GM19023 (cell line): ENCODE measurements at regions not wholly inside any gene's neighbourhood (a gene's known extent, or its start where the extent isn't known, plus 50 kb on each side); places are given as distances from the start of the nearest gene placed in this dataset.
"Not testable (repeated sequence)": the region's sequence is repeated elsewhere in the genome, so short reads cannot be mapped to it uniquely, and the experiment has no call there.

ENCODE experiments used
- ATAC-seq: cut with Tn5 transposase; IDR thresholded peaks from one replicate; pipeline ENCODE4 v1.9.1; 2021; ENCODE audit warnings: mild to moderate bottlenecking, moderate library complexity; ENCODE audit not compliant: unreplicated experiment

DNA sequence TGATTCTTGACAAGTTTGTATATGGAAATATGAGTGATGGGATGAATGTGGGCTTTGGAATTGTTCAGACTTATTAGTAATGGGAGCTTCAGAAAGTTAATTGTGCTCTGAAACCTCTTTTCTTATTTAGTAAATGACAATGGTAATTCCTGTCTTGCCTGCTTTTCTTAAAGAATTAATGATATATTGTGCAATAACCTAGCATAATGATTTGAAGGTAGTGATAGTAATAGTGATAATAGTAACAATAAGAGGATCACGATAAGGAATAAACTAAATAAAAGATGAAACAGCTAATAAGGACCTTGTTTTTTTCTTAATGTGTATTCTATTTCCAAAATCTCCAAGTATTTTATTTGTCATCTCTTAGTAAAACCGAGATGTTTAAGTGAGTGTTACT, 245.0 kb upstream of the CPHXL start:
- no peak for ATAC-seq

DNA sequence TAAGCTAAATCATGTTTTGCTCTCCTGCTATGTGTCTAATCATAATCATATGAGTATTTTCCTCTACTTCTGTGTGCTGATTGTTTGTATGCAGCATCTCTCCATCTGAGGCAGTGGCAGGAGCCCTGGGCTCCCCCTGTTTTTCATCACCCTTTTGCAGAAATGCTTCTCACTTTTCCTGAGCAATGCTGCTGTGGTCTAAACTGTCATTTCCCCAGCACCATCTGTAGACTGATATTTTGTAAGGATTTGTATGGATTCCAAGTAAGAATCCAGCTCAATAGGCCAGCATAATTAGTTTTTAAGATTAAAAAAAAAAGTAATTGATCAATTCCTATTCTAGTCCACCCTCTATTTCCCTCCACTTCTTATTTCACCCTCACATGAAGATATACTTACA, 257.0 kb upstream of the CPHXL start:
- no peak for ATAC-seq

DNA sequence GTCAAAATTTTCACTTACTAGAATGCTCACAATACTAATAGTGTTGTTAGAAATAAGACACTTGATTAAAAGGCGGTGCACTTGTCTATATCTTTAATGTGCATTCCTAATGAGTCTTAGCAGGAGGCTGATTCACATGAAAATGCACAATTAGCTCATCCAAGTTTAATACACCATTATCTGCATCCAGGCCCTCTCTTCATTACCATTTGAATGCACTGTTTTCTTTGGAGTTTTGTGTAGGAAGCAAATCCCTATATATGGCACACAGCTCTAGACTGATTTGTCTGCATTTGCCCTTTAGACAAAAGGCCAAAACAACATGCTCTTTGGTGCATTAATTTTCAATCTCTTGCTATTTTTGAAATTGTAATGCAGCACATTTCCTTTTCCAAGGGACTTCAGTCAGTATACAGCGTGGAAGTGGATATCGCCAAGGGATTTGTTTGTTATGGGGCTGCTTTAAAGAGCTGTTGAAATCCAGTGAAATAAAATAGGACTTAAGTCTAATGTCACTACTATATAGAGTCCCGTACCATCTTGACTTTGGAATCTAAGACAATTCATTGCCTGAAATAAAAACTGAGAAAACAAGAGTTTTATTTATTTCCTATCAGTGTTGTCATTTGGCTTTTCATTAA, 257.6 kb upstream of the CPHXL start:
- ATAC-seq = no peak

DNA sequence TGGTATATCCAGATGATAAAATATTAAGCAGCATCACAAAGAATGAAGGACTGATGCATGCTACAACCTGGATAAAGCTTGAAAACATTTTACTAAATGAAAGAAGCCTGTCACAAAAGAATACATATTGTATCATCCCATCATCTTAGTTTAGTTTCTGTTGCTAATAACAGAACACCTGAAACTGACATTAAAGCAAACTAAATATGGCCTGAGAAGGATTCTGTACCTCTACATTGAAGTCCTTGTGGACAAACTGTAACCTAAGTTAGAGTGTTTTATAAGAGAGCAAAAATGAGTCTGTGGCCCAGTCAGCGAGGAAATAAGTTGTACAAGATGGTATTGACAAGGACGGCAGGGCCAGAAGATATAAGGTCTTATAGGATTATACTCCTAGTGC, 261.0 kb upstream of the CPHXL start:
- no peak for ATAC-seq

DNA sequence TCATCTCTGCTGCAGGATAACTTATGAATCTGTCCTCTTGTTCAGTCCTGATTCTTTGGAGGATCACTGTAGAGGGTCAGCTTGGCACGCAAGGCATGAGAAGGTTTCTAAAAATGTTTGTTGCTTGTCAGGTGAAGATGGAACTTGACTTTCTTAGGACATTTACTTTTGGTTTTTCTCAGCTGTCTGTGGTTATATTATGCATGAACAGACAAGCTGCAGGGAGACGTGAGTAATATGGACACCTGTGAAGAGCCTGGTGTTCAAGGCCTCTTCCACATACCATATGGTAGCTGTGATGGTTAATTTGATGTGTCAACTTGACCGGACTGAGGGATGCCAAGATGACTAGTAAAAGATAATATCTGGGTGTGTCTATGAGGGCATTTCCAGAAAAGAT, 270.2 kb upstream of the CPHXL start:
- no peak for ATAC-seq

DNA sequence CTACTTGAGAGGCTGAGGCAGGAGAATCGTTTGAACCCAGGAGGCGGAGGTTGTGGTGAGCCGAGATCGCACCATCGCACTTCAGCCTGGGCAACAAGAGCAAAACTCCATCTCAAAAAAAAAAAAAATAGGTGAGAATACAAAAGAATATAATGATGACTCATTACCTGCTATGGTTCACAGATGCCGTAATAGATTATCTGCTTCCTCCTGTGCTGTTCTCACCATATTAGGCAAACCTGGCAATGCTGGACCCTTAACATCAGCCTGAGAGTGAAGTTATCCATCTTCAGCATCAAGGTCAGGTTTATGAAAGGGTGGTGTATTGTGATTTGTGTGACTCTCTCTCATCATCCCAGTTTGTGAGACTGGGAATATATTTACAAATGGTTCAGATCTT, 271.3 kb upstream of the CPHXL start:
- ATAC-seq = no peak

DNA sequence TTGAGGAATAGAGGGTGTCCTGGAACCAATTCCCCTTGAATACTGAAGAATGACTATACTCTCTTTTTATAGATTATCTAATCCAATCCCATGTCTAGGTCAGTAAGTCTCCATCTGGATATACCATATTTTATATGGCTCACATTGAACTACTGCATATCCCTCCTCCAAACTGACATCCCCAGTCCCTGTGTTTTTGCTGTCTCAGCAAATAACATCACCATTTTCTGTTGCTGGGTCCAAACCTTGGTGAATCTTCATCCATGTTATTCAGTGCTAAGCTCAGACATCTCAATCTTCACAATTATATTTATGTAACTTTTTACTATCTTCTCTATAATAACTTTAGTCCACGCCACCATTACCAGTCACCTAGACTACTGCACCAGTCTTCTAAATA, 269.6 kb upstream of the CNTNAP4 start:
- ATAC-seq = no peak

DNA sequence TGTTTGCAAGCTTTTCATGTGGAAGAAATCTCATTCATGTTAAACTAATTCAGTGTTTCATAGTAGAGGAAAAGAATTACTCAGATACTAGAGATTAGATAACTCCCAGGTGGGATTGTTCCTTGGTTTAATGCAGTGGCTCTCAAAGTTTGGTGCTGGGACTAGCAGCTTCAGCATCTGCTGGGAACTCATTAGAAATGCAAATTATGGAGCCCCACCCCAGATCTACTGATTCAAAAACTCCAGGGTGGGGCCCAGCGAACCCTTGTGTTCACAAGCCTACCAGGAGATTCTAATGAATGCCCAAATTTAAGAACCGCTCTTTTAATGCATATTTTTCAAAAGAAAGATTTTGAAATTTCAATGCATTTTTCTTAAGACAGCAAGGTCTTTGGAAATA, 253.4 kb upstream of the CNTNAP4 start:
- no peak for ATAC-seq

DNA sequence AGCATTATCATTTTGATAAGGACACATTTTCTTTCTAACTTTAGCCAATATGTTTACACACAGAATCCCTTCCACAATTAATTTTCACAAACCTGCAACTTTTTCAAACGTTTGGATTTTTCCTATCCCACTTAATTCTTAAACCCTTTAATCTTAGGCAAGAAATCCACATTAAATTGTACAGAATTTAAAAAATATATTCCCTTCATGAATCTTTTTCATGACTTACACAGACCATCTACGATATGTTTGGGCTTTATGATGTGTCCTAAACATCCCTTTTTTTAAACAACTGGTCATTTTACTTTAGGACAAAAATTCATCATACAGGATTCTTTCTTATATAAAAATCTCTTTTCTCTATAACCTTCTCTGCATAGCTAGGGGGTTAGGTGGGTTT, 241.5 kb upstream of the CNTNAP4 start:
- no peak for ATAC-seq

DNA sequence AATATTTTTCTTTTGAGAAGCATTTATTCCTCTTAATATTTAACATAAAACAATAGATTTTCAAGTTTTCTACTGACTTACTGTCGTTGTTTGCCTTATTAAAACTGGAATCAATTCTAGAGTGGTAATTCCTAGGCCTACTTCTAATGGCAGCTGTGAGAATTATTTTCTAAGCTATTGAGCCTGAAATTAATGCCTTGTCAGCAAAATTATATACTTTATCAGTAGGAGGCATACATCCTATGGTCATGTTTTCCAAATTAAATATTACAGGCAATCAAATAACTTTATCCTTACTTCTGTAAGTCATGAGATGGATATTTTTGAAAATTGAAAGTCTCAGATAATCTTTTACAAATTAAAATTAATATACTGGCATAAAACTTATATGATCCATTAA, 239.1 kb upstream of the CNTNAP4 start:
- ATAC-seq = no peak

DNA sequence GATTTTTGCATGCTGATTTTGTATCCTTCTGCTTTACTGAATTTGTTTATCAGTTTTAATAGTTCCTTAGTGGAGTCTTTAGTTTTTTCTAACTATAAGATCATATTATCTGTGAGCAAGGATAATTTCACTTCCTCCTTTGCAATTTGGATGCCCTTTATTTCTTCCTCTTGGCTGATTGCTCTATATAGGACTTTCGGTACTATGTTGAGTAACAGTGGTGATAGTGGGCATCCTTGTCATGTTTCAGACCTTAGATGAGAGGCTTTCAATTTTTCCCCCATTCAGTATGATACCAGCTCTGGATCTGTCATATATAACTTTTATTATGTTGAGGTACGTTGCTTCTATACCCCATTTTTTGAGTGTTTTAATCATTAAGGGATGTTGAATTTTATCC, 224.5 kb upstream of the CNTNAP4 start:
- ATAC-seq = no peak

DNA sequence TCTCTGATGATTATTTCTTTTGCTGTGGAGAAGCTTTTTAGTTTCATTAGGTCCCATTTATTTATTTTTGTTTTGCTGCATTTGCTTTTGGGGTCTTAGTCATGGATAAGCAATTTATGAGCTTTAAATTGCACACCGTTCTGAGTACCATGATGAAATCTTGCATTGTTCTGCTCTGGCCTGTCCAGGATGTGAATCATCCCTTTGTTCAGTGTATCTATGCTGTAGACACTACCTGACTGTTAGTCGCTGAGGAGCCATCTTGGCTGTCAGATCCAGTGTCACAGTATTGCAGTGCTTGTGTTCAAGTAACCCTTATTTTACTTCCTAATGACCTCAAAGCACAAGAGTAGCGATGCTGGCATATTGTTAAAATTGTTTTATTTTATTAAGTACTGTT, 218.0 kb upstream of the CNTNAP4 start:
- ATAC-seq = no peak

DNA sequence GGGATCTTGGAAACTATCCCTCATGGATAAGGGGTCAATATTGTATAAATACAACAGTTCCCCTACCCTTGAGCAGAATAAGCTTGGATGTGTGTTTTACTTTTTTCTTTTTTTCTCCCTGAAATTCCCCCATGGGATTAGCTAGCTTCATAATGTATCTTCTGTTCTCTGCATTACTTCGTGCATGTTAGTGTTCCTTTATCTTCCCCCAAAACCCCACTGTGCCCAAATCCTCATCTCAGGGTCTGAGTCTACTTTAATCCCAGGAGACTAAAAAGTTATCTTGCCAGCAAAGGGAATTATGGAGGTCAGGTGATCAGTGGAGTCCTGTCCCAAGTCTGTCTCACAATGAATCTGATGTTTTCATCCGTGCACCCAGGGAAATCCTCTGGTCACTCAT, 217.5 kb upstream of the CNTNAP4 start:
- ATAC-seq = no peak

DNA sequence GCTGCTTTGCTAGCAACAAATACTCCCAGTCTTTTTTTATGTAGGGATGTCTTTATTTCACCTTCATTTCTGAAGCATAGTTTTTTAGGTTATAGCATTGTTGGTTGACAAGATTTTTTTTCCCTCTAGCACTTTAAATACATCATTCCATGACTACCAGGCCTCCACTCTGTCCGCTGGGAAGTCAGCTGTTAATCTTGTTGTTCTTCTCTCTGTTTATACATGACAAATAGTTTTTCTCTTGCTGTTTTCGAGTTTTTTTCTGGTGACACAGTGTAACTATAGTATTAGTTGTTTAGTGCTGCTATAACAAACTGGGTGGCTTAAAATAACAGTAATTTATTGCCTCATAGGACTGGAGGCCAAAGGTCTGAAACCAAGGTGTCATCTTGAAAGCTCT, 205.5 kb upstream of the CNTNAP4 start:
- ATAC-seq = no peak

DNA sequence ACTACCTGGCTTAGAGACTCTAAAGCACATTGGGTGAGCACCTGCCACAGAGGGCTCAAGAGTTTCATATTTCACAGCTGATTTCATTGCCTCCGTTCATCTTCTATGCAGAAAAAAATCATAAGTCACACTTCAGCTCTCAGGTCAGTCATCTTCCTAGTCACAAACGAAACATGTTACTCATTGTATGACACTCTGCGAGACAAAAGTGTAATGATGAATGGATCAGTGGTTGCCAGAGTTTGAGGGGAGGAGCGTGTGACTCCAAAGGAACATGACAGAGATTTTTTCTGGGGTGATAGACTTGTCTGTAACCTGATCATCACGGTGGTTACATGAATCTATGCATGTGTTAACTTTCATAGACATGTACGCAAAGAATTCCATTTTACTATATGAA, 195.2 kb upstream of the CNTNAP4 start:
- ATAC-seq = no peak

DNA sequence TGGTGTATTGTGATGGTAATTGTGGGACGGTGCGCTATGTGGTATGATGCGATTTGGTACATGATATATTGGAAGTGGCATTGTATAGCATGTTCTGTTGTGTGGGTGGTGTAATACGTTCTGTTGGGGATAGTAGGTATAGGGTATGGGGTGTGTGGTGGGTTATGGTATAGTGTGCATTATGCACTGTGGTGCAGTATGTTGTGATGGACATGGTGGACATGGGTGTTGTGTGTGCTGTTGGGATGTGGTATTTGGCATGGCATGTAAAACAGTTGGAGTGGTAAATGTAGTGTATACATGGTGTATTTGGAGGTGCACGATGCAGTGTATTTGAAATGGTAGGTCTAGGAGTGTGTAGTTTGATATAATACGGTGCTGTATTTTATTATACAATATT, 170.6 kb upstream of the CNTNAP4 start:
- ATAC-seq = no peak

DNA sequence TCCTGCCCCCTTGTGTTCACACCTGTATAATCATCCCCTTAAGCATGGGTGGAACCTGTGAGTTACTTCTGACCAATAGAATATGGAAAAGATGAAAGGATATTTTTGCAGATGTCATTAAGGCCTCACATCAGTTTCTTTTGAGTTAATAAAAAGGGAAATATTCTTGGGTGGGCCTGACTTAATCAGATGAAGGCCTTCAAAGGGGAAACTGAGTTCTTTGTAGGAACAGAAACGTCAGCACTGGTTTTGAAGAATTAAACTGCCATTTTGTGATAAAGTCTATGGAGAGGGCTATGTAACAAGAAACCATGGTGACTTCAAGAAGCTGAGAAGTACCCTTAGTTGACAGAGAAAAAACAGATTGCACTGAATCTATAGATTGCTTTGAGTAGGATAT, 168.7 kb upstream of the CNTNAP4 start:
- no peak for ATAC-seq

DNA sequence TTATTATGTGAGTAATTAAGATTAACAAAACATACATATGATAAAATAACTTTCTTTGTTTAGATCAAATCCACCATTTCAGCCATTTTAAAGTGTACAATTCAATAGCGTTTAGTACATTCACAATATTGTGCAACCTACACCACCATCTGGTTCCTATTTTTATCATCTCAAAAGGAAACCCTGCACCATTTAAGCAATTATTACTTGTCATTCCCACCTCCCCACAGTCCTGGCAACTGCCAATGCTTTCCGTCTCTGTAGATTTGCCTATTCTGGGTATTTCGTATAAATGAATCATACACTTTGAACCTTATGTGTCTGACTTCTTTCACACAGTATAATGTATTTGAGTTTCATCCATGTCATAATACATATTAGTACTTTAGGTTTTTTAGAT, 162.5 kb upstream of the CNTNAP4 start:
- ATAC-seq = no peak

DNA sequence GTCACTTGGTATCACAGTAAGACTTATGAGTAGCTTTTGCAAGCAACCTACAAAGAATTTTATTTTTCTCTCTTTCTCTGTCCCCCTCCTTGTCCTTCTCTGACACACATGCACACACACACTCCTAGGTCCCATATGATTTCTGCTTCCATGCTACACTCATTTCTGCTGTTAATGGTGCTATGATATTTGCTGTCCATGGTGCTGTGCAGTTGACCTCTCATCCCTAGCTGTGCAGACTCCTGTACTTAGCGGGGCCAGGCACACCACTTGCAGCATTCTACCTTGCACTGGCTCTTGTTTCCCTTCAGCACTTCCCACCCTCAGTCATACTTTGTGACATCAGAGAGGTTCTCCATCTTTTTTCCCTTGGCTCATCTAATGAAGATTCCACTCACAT, 158.9 kb upstream of the CNTNAP4 start:
- ATAC-seq = no peak

DNA sequence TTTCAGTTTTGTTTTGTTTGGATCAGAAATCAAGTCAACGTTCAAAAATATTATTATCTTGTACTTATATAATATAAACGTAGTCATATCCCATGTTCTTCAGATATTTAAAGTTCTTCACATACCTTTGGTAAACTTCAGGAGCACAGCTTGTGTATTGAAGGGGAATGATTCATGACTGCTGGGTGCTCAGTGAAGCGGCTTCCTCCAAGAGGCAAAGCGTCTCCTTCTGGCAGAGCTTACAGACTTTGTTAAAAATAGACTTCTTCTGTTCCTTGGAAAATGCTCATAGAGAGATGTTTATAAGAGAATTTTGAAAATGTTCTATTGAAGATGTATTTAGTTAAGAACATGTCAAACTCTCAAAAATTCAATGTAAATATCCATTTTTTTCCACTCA, 155.6 kb upstream of the CNTNAP4 start:
- ATAC-seq = no peak

DNA sequence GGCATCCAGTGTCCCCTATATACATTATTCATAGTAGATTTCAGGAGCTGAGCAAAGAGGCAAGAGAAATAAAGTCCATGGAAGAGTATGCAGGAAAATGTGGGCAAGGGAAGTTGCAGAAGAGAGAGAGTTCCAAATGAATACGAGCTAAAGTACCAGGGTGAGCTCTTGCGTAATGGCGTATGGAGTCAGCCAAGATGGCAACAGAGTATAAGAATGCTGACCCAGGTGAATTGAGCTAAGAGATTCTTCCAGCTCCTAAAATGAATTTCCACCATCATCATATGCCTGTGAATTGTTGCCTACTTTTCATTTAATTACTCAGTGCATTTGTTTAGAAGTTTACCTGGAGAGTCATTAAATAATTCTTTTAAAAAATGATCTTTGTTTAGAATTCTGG, 153.2 kb upstream of the CNTNAP4 start:
- ATAC-seq = no peak

DNA sequence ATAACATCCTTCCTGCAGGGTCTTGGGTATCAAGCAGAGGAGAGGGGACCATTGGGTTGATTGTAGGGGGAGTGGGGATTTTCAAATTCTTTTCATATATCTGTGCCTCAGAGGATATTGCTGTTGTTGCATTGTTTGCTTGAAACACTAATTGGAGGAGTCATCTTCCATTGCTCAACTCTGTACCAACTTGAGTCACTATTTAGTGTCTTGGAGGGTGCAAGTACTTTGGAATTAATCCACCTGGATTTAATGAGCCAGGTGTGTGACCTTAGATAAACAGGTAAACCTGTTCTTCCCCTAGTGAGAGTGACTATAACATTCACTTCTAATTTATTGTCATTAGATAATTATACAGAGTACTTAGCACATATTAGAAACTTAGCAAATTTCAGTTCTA, 151.3 kb upstream of the CNTNAP4 start:
- ATAC-seq = no peak

DNA sequence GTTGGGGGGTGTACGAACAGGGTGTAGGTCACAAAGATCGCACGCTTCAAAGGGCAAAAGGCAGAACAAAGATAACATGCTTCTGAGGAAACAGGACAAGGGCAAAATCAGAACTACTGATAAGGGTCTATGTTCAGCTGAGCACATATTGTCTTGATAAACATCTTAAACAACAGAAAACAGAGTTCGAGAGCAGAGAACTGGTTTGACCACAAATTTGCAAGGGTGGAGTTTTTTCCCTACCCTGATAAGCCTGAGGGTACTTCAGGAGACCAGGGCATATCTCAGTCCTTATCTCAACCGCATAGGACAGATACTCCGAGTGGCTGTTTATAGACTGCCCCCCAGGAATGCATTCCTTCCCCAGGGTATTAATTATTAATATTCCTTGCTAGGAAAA, 139.1 kb upstream of the CNTNAP4 start:
- not testable (repeated sequence) for ATAC-seq

DNA sequence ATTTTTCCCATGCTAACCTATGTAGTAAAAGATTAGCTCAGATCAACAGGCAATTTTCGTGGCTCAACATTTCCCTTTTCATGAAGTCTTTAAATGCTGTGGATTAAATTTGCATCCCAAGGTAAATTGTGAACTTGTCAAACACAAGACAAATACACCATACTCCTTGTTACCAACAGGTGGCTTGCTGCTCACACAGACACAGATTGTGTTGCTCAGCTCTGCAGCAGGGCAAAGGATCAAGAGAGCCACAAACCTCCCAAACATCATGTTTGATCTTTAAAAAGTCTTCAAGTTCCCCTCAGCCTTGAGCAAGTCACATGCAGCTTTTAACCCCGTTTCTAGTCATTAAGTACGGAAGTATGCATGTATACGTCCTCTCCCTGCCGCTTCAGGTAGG, 119.6 kb upstream of the CNTNAP4 start:
- no peak for ATAC-seq
